ENCODE measurements at regions not wholly inside any gene's neighbourhood (a gene's known extent, or its start where the extent isn't known, plus 50 kb on each side); places are given as distances from the start of the nearest gene placed in this dataset.

DNA sequence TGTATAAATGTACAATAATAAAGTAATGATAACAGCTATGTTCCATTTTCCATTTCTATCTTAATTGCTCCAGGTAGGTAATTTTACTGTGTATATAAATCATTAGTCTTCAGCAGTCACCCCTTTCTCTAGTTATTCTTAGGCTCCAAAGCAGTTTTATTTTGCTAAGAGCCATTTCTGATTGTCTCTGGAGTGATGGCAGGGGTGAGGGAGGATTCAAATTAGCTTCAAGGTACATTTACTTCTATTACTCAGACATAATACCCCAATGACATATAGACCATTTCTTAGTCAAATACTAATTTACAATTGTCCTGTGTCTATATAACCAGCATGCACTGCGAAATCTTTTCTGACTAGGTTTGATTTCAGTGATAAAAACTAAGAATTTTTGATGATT, 663.4 kb upstream of the PRMT6 start:
- H3K27ac ChIP-seq, result no peak overlapping the region
- H3K9me2 ChIP-seq (replicated peaks; ENCODE audit: insufficient read depth), result no peaks in the 10 kb centered on the region
- H3K36me3 ChIP-seq (replicated peaks; ENCODE audit: insufficient read depth, low read depth), result no peaks in the 10 kb centered on the region
- TF ChIP-seq, protein P1, sequence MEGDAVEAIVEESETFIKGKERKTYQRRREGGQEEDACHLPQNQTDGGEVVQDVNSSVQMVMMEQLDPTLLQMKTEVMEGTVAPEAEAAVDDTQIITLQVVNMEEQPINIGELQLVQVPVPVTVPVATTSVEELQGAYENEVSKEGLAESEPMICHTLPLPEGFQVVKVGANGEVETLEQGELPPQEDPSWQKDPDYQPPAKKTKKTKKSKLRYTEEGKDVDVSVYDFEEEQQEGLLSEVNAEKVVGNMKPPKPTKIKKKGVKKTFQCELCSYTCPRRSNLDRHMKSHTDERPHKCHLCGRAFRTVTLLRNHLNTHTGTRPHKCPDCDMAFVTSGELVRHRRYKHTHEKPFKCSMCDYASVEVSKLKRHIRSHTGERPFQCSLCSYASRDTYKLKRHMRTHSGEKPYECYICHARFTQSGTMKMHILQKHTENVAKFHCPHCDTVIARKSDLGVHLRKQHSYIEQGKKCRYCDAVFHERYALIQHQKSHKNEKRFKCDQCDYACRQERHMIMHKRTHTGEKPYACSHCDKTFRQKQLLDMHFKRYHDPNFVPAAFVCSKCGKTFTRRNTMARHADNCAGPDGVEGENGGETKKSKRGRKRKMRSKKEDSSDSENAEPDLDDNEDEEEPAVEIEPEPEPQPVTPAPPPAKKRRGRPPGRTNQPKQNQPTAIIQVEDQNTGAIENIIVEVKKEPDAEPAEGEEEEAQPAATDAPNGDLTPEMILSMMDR (IDR thresholded peaks at IDR 0.05; ENCODE audit: poor library complexity), result no peak
- TF ChIP-seq EZH2 (IDR thresholded peaks at IDR 0.05; ENCODE audit: borderline replicate concordance) (no peak), EZH2phosphoT487 (IDR thresholded peaks at IDR 0.05; ENCODE audit: low read depth, severe bottlenecking, unreplicated experiment) (no peak)
- H3K79me2 ChIP-seq, result no peaks in the 10 kb centered on the region
- 76% methylated on average over 1 of the region's 1 CpG for WGBS (ENCODE audit: low lambda C conversion rate, missing lambda C conversion rate)
- H3K4me2 ChIP-seq, result no peak overlapping the region
- no peaks in the 10 kb centered on the region for H3K9me3 ChIP-seq (ENCODE audit: low read depth)
- no peaks in the 10 kb centered on the region for H3K27me3 ChIP-seq
- H4K20me1 ChIP-seq (ENCODE audit: insufficient read depth, poor library complexity, severe bottlenecking), result no peaks in the 10 kb centered on the region
- H3K4me1 ChIP-seq (ENCODE audit: insufficient read depth), result no peaks in the 10 kb centered on the region
- no peak overlapping the region for H2AFZ ChIP-seq
- H3K4me3 ChIP-seq, result no peak overlapping the region
- DNase-seq (ENCODE audit: low spot score), result no peak

DNA sequence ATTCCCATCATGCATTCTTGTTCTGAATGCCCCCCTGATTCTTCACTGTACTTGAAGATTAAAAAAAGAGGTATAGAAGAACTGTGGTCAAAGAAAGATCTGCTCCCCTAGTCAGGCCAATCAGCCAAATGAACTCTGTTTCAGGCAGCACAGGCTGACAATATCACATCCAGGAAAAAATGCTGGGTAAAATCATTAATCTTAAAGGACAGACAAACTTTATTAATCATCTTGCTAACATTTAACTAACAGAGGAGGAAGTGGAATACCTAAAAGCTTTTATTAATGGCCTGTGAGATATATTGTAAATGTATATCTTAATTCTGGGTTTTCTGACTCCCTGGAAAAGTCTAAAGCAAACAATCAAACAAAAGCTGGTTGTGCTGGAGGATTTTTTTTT, 660.5 kb upstream of the PRMT6 start:
- Histone ChIP-seq H3K27me3 (no peaks in the 10 kb centered on the region), H4K20me1 (ENCODE audit: insufficient read depth, poor library complexity, severe bottlenecking) (no peaks in the 10 kb centered on the region), H3K4me3 (no peak overlapping the region), H3K4me1 (ENCODE audit: insufficient read depth) (no peaks in the 10 kb centered on the region), H3K9me3 (ENCODE audit: low read depth) (no peaks in the 10 kb centered on the region), H3K27ac (no peak overlapping the region), H3K36me3 (replicated peaks; ENCODE audit: insufficient read depth, low read depth) (no peaks in the 10 kb centered on the region), H2AFZ (no peak overlapping the region), H3K9me2 (replicated peaks; ENCODE audit: insufficient read depth) (no peaks in the 10 kb centered on the region), H3K4me2 (no peak overlapping the region), H3K79me2 (no peaks in the 10 kb centered on the region)
- TF ChIP-seq, protein P1 (IDR thresholded peaks at IDR 0.05; ENCODE audit: poor library complexity), result no peak
- TF ChIP-seq EZH2phosphoT487 (IDR thresholded peaks at IDR 0.05; ENCODE audit: low read depth, severe bottlenecking, unreplicated experiment) (no peak), EZH2 (IDR thresholded peaks at IDR 0.05; ENCODE audit: borderline replicate concordance) (no peak)
- DNase-seq (ENCODE audit: low spot score), result no peak

DNA sequence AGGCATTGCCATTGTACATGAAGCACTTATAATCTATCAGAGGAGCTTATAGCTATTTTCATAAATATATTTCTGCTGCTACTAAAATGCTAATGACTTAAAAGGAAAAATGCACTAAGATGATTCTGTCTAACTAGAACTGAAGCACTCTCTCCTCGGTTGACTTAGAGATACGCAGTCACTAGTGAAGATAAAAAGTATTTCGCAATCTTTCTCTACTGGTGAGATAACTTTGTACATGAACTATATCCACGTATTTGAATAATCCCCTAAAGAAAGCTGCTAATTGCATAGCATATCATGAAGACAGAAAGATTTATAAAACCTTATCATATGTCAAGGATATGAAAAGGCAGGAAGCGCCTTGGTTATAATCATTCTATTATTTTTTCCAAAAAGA, 658.1 kb upstream of the PRMT6 start:
- 65% methylated on average over 5 of the region's 5 CpGs for WGBS (ENCODE audit: low lambda C conversion rate, missing lambda C conversion rate)

More for the DNA sequence above, 658.1 kb upstream of the PRMT6 start:
- Histone ChIP-seq H2AFZ (no peak overlapping the region), H3K27ac (no peak overlapping the region), H3K4me1 (ENCODE audit: insufficient read depth) (no peaks in the 10 kb centered on the region), H4K20me1 (ENCODE audit: insufficient read depth, poor library complexity, severe bottlenecking) (no peaks in the 10 kb centered on the region), H3K27me3 (no peaks in the 10 kb centered on the region), H3K36me3 (replicated peaks; ENCODE audit: insufficient read depth, low read depth) (no peaks in the 10 kb centered on the region), H3K4me2 (no peak overlapping the region), H3K4me3 (no peak overlapping the region), H3K9me2 (replicated peaks; ENCODE audit: insufficient read depth) (no peaks in the 10 kb centered on the region), H3K79me2 (no peaks in the 10 kb centered on the region), H3K9me3 (ENCODE audit: low read depth) (no peaks in the 10 kb centered on the region)
- TF ChIP-seq, protein P1 (IDR thresholded peaks at IDR 0.05; ENCODE audit: poor library complexity), result no peak
- TF ChIP-seq EZH2phosphoT487 (IDR thresholded peaks at IDR 0.05; ENCODE audit: low read depth, severe bottlenecking, unreplicated experiment), result no peak
- no peak for TF ChIP-seq EZH2 (IDR thresholded peaks at IDR 0.05; ENCODE audit: borderline replicate concordance)
- DNase-seq (ENCODE audit: low spot score), result no peak
